ENCODE measurements at regions not wholly inside any gene's neighbourhood (a gene's known extent, or its start where the extent isn't known, plus 50 kb on each side); places are given as distances from the start of the nearest gene placed in this dataset.

- no peak for DNase-seq (ENCODE audit: insufficient read length, low spot score)
- TF ChIP-seq TAF1 (IDR thresholded peaks at IDR 0.05; ENCODE audit: low read depth, low read length): no peak
- no peak for TF ChIP-seq SPI1 (IDR thresholded peaks at IDR 0.05; ENCODE audit: low read depth, low read length)
- TF ChIP-seq POLR2AphosphoS5 (IDR thresholded peaks at IDR 0.05; ENCODE audit: low read depth, low read length): no peak
- TF ChIP-seq POLR2A (IDR thresholded peaks at IDR 0.05; ENCODE audit: low read depth, low read length): no peak
- TF ChIP-seq PAX5 (IDR thresholded peaks at IDR 0.05; ENCODE audit: insufficient read depth, low read length, severe bottlenecking): no peak
- no peak for TF ChIP-seq POU2F2 (IDR thresholded peaks at IDR 0.05; ENCODE audit: low read depth, low read length)
- no peak for FAIRE-seq
Measured at GRCh38 chr11:127219704-127220103, 219.1 kb upstream of the KIRREL3 start.

- no peak for DNase-seq (ENCODE audit: insufficient read length, low spot score)
- TF ChIP-seq POLR2A (IDR thresholded peaks at IDR 0.05; ENCODE audit: low read depth, low read length) (no peak), SPI1 (IDR thresholded peaks at IDR 0.05; ENCODE audit: low read depth, low read length) (no peak), POLR2AphosphoS5 (IDR thresholded peaks at IDR 0.05; ENCODE audit: low read depth, low read length) (no peak), POU2F2 (IDR thresholded peaks at IDR 0.05; ENCODE audit: low read depth, low read length) (no peak), PAX5 (IDR thresholded peaks at IDR 0.05; ENCODE audit: insufficient read depth, low read length, severe bottlenecking) (no peak), TAF1 (IDR thresholded peaks at IDR 0.05; ENCODE audit: low read depth, low read length) (no peak)
- no peak for FAIRE-seq
Measured at GRCh38 chr11:127218275-127218608, 217.7 kb upstream of the KIRREL3 start.

GRCh38 chr11:127217452-127218274 lies 217.1 kb upstream of the KIRREL3 start:
- TF ChIP-seq PAX5 (IDR thresholded peaks at IDR 0.05; ENCODE audit: insufficient read depth, low read length, severe bottlenecking) (no peak), POLR2A (IDR thresholded peaks at IDR 0.05; ENCODE audit: low read depth, low read length) (no peak), POU2F2 (IDR thresholded peaks at IDR 0.05; ENCODE audit: low read depth, low read length) (no peak), TAF1 (IDR thresholded peaks at IDR 0.05; ENCODE audit: low read depth, low read length) (no peak), SPI1 (IDR thresholded peaks at IDR 0.05; ENCODE audit: low read depth, low read length) (no peak), POLR2AphosphoS5 (IDR thresholded peaks at IDR 0.05; ENCODE audit: low read depth, low read length) (no peak)
- FAIRE-seq (no peak), DNase-seq (ENCODE audit: insufficient read length, low spot score) (no peak)

GRCh38 chr11:127205688-127206217 lies 205.2 kb upstream of the KIRREL3 start:
- TF ChIP-seq POU2F2 (IDR thresholded peaks at IDR 0.05; ENCODE audit: low read depth, low read length) (no peak), TAF1 (IDR thresholded peaks at IDR 0.05; ENCODE audit: low read depth, low read length) (no peak), PAX5 (IDR thresholded peaks at IDR 0.05; ENCODE audit: insufficient read depth, low read length, severe bottlenecking) (no peak)
- DNase-seq (ENCODE audit: insufficient read length, low spot score) (no peak), FAIRE-seq (no peak)

GRCh38 chr11:127203490-127203889 lies 202.9 kb upstream of the KIRREL3 start:
- FAIRE-seq (no peak), DNase-seq (ENCODE audit: insufficient read length, low spot score) (no peak)

GRCh38 chr11:127202105-127202504 lies 201.5 kb upstream of the KIRREL3 start:
- DNase-seq (ENCODE audit: insufficient read length, low spot score): no peak
- FAIRE-seq: no peak
- no peak for TF ChIP-seq POLR2A (IDR thresholded peaks at IDR 0.05; ENCODE audit: low read depth, low read length)
- no peak for TF ChIP-seq PAX5 (IDR thresholded peaks at IDR 0.05; ENCODE audit: insufficient read depth, low read length, severe bottlenecking)
- TF ChIP-seq SPI1 (IDR thresholded peaks at IDR 0.05; ENCODE audit: low read depth, low read length): no peak
- no peak for TF ChIP-seq POU2F2 (IDR thresholded peaks at IDR 0.05; ENCODE audit: low read depth, low read length)
- TF ChIP-seq POLR2AphosphoS5 (IDR thresholded peaks at IDR 0.05; ENCODE audit: low read depth, low read length): no peak
- no peak for TF ChIP-seq TAF1 (IDR thresholded peaks at IDR 0.05; ENCODE audit: low read depth, low read length)

More at GRCh38 chr11:127203490-127203889, 202.9 kb upstream of the KIRREL3 start:
- TF ChIP-seq POU2F2 (IDR thresholded peaks at IDR 0.05; ENCODE audit: low read depth, low read length): no peak
- no peak for TF ChIP-seq POLR2AphosphoS5 (IDR thresholded peaks at IDR 0.05; ENCODE audit: low read depth, low read length)
- no peak for TF ChIP-seq TAF1 (IDR thresholded peaks at IDR 0.05; ENCODE audit: low read depth, low read length)
- no peak for TF ChIP-seq POLR2A (IDR thresholded peaks at IDR 0.05; ENCODE audit: low read depth, low read length)
- no peak for TF ChIP-seq SPI1 (IDR thresholded peaks at IDR 0.05; ENCODE audit: low read depth, low read length)
- TF ChIP-seq PAX5 (IDR thresholded peaks at IDR 0.05; ENCODE audit: insufficient read depth, low read length, severe bottlenecking): no peak

- DNase-seq (ENCODE audit: insufficient read length, low spot score): no peak
- no peak for FAIRE-seq
- TF ChIP-seq TAF1 (IDR thresholded peaks at IDR 0.05; ENCODE audit: low read depth, low read length): no peak
- no peak for TF ChIP-seq POU2F2 (IDR thresholded peaks at IDR 0.05; ENCODE audit: low read depth, low read length)
- no peak for TF ChIP-seq PAX5 (IDR thresholded peaks at IDR 0.05; ENCODE audit: insufficient read depth, low read length, severe bottlenecking)
- TF ChIP-seq POLR2AphosphoS5 (IDR thresholded peaks at IDR 0.05; ENCODE audit: low read depth, low read length): no peak
- no peak for TF ChIP-seq POLR2A (IDR thresholded peaks at IDR 0.05; ENCODE audit: low read depth, low read length)
- no peak for TF ChIP-seq SPI1 (IDR thresholded peaks at IDR 0.05; ENCODE audit: low read depth, low read length)
Measured at GRCh38 chr11:127199306-127199801, 198.8 kb upstream of the KIRREL3 start.

- DNase-seq (ENCODE audit: insufficient read length, low spot score) (no peak), FAIRE-seq (no peak)
Measured at GRCh38 chr11:127195501-127196120, 195.0 kb upstream of the KIRREL3 start.

GRCh38 chr11:127194521-127194920 lies 194.0 kb upstream of the KIRREL3 start:
- TF ChIP-seq POLR2AphosphoS5 (IDR thresholded peaks at IDR 0.05; ENCODE audit: low read depth, low read length): no peak
- TF ChIP-seq PAX5 (IDR thresholded peaks at IDR 0.05; ENCODE audit: insufficient read depth, low read length, severe bottlenecking): no peak
- TF ChIP-seq SPI1 (IDR thresholded peaks at IDR 0.05; ENCODE audit: low read depth, low read length): no peak
- no peak for TF ChIP-seq POU2F2 (IDR thresholded peaks at IDR 0.05; ENCODE audit: low read depth, low read length)
- TF ChIP-seq POLR2A (IDR thresholded peaks at IDR 0.05; ENCODE audit: low read depth, low read length): no peak
- no peak for TF ChIP-seq TAF1 (IDR thresholded peaks at IDR 0.05; ENCODE audit: low read depth, low read length)
- FAIRE-seq (no peak), DNase-seq (ENCODE audit: insufficient read length, low spot score) (no peak)

More at GRCh38 chr11:127195501-127196120, 195.0 kb upstream of the KIRREL3 start:
- no peak for TF ChIP-seq POLR2AphosphoS5 (IDR thresholded peaks at IDR 0.05; ENCODE audit: low read depth, low read length)
- TF ChIP-seq TAF1 (IDR thresholded peaks at IDR 0.05; ENCODE audit: low read depth, low read length): no peak
- TF ChIP-seq POLR2A (IDR thresholded peaks at IDR 0.05; ENCODE audit: low read depth, low read length): no peak
- TF ChIP-seq SPI1 (IDR thresholded peaks at IDR 0.05; ENCODE audit: low read depth, low read length): no peak
- no peak for TF ChIP-seq PAX5 (IDR thresholded peaks at IDR 0.05; ENCODE audit: insufficient read depth, low read length, severe bottlenecking)
- no peak for TF ChIP-seq POU2F2 (IDR thresholded peaks at IDR 0.05; ENCODE audit: low read depth, low read length)

All from GM12891 (cell line).